ENCODE measurements at regions not wholly inside any gene's neighbourhood (a gene's known extent, or its start where the extent isn't known, plus 50 kb on each side); places are given as distances from the start of the nearest gene placed in this dataset.

- DNase-seq (ENCODE audit: low spot score) (no peak), ATAC-seq (no peak)
- no peak overlapping the region for H2AFZ ChIP-seq
- no peaks in the 10 kb centered on the region for H3K9me2 ChIP-seq (ENCODE audit: insufficient read depth)
- no peak overlapping the region; the same call in 1 of the 2 replicates for H3K4me2 ChIP-seq
- no peaks in the 10 kb centered on the region for H3K36me3 ChIP-seq (ENCODE audit: insufficient read depth)
- Mint-ChIP-seq H3K27ac (peak overlapping the region; percentile 27; the same call in 1 of the 2 replicates), H3K27me3 (ENCODE audit: insufficient read depth, low read depth, poor library complexity) (peaks cover 28% of the 10 kb centered on the region), H3K36me3 (ENCODE audit: low read depth) (no peaks in the 10 kb centered on the region; the same call in 2 of the 3 replicates), H3K4me3 (peak overlapping the region; percentile 32; the same call in 1 of the 3 replicates), H3K9me3 (no peaks in the 10 kb centered on the region; the same call in 2 of the 3 replicates), H3K4me1 (peaks cover 37% of the 10 kb centered on the region)
- no peak overlapping the region for H3K27ac ChIP-seq (ENCODE audit: low read depth)
- H3F3A ChIP-seq (replicated peaks; ENCODE audit: low read depth) = no peaks in the 10 kb centered on the region
- no peak for TF ChIP-seq STAT1 (IDR thresholded peaks at IDR 0.05; ENCODE audit: unreplicated experiment)
- no peak for TF ChIP-seq JUNB (IDR thresholded peaks at IDR 0.05; ENCODE audit: unreplicated experiment)
- no peak for TF ChIP-seq EZH2 (IDR thresholded peaks at IDR 0.05; ENCODE audit: low read depth, unreplicated experiment)
- no peaks in the 10 kb centered on the region; the same call in 1 of the 2 replicates for H4K20me1 ChIP-seq (replicated peaks; ENCODE audit: insufficient read depth)
- H3K4me1 ChIP-seq (ENCODE audit: insufficient read depth) = peaks cover 17% of the 10 kb centered on the region
- no peaks in the 10 kb centered on the region for H3K27me3 ChIP-seq (ENCODE audit: insufficient read depth)
- H3K79me2 ChIP-seq (replicated peaks; ENCODE audit: insufficient read depth) = peaks cover 4% of the 10 kb centered on the region; the same call in 1 of the 2 replicates
- no peak overlapping the region for H3K4me3 ChIP-seq
These were observed 147.2 kb downstream of the CTTN start for GRCh38 chr11:70545610-70545912.

DNA sequence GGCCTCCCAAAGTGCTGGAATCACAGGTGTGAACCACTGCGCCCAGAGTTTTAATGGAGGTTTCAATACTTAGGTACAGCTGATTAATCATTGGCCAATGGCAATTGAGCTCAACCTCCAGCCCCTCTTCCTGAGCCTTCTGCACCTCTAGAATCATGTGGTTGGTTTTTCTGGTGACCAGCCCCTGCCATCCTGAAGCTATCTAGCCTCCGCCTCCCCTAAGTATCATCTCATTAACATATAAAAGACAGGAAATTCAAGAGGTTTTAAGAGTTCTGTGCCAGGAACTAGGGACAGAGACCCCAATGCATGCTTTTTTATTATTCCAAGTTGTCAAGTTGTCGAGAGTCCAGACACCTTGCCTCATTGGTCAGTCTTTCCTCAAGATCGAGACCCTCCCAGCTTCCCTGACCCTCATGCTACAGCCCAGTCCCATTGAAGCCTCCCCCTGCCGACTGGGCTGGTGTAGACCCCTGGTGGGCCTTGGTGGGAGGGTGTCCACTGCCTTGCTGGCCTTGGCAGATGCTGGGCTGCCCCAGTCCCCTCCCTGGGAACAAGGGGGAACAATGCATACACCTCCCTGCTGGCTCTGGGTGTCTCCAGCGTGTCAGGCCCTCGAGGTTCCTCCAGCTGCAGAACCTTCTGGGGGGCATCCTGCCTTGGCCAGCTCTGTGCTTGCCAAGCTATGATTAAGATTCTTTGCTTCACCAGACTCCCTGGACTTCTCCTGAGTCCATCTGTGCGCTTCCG is 148.0 kb downstream of the CTTN start:
- no peak for DNase-seq (ENCODE audit: low spot score)
- Histone ChIP-seq H3K4me1 (ENCODE audit: insufficient read depth) (peaks cover 17% of the 10 kb centered on the region), H4K20me1 (replicated peaks; ENCODE audit: insufficient read depth) (no peaks in the 10 kb centered on the region; the same call in 1 of the 2 replicates), H3K4me2 (no peak overlapping the region; the same call in 1 of the 2 replicates), H3K9me2 (ENCODE audit: insufficient read depth) (no peaks in the 10 kb centered on the region), H3K27ac (ENCODE audit: low read depth) (no peak overlapping the region), H3K27me3 (ENCODE audit: insufficient read depth) (no peaks in the 10 kb centered on the region), H3K4me3 (no peak overlapping the region), H3K36me3 (ENCODE audit: insufficient read depth) (no peaks in the 10 kb centered on the region), H3K79me2 (replicated peaks; ENCODE audit: insufficient read depth) (peaks cover 4% of the 10 kb centered on the region; the same call in 1 of the 2 replicates), H2AFZ (no peak overlapping the region), H3F3A (replicated peaks; ENCODE audit: low read depth) (no peaks in the 10 kb centered on the region)
- H3K9me3 Mint-ChIP-seq = no peaks in the 10 kb centered on the region; the same call in 2 of the 3 replicates
- peak overlapping the region; percentile 9; the same call in 2 of the 3 replicates for H3K4me3 Mint-ChIP-seq
- peak; percentile 6; the same call in 1 of the 3 replicates for ATAC-seq
- H3K4me1 Mint-ChIP-seq = peaks cover 39% of the 10 kb centered on the region
- H3K36me3 Mint-ChIP-seq (ENCODE audit: low read depth) = no peaks in the 10 kb centered on the region; the same call in 2 of the 3 replicates
- no peak for TF ChIP-seq POLR2AphosphoS5 (IDR thresholded peaks at IDR 0.05; ENCODE audit: low read depth)
- TF ChIP-seq REST (IDR thresholded peaks at IDR 0.05; ENCODE audit: unreplicated experiment) = no peak
- no peak for TF ChIP-seq CREB1 (CRISPR knock-in tag; IDR thresholded peaks at IDR 0.05; ENCODE audit: low read depth)
- TF ChIP-seq, protein P1, sequence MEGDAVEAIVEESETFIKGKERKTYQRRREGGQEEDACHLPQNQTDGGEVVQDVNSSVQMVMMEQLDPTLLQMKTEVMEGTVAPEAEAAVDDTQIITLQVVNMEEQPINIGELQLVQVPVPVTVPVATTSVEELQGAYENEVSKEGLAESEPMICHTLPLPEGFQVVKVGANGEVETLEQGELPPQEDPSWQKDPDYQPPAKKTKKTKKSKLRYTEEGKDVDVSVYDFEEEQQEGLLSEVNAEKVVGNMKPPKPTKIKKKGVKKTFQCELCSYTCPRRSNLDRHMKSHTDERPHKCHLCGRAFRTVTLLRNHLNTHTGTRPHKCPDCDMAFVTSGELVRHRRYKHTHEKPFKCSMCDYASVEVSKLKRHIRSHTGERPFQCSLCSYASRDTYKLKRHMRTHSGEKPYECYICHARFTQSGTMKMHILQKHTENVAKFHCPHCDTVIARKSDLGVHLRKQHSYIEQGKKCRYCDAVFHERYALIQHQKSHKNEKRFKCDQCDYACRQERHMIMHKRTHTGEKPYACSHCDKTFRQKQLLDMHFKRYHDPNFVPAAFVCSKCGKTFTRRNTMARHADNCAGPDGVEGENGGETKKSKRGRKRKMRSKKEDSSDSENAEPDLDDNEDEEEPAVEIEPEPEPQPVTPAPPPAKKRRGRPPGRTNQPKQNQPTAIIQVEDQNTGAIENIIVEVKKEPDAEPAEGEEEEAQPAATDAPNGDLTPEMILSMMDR (conservative IDR thresholded peaks at IDR 0.05; ENCODE audit: low read depth in 2 of 2) = 0 out of 4 replicates have a peak, but pooled peaks of 1 of the 2 experiments have one; percentile 0
- no peak overlapping the region; the same call in 1 of the 2 replicates for H3K27ac Mint-ChIP-seq
- peaks cover 26% of the 10 kb centered on the region for H3K27me3 Mint-ChIP-seq (ENCODE audit: insufficient read depth, low read depth, poor library complexity)

Data from GM23338 (cell line).